HG03103 (cell line): ENCODE measurements at regions not wholly inside any gene's neighbourhood (a gene's known extent, or its start where the extent isn't known, plus 50 kb on each side); places are given as distances from the start of the nearest gene placed in this dataset.

Source experiments
- ATAC-seq: cut with Tn5 transposase; IDR thresholded peaks from one replicate; pipeline ENCODE4 v1.9.1; 2021; ENCODE audit warnings: low read depth; ENCODE audit not compliant: unreplicated experiment

- no peak for ATAC-seq
Observed at GRCh38 chr5:121288781-121289180, 562.9 kb upstream of the FTMT start.

DNA sequence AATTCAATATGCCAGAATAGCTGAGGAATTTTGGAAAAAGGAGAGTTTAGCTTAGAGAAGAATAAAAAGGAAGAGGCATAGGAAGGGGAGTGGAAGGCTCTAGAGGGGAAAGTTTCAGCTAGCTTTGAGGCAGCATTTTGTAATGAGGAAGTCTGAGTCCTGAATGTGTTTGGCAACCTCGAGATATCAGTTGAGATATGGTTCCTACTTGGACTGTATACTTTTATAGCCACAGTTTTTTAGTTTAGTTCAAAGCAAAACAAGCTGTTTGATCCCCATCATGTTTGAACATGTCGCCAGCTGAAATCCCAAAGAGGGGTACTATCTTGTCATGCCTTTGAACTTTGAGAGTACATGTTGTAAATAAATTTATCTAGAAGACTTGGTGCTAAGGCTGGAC lies 559.0 kb upstream of the FTMT start:
- no peak for ATAC-seq

GRCh38 chr5:121296356-121296755 lies 555.3 kb upstream of the FTMT start:
- no peak for ATAC-seq

DNA sequence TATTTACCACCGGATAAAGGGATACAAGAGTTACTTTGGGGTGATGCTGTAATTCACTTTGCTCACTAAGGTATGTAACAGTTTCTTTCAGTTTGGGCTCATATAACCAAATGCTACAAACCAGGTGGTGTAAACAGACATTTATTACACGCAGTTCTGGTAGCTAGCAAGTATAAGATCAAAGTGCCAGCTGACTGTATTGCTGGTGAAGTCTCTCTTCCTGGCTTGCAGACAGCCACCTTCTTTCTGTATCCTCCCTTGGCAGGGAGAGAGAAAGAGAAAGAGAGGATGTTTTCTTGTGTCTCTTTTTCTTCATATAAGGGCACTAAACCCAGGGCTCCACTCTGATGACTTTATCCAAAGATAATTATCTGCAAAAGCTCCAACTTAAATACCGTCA lies 552.5 kb upstream of the FTMT start:
- no peak for ATAC-seq

DNA sequence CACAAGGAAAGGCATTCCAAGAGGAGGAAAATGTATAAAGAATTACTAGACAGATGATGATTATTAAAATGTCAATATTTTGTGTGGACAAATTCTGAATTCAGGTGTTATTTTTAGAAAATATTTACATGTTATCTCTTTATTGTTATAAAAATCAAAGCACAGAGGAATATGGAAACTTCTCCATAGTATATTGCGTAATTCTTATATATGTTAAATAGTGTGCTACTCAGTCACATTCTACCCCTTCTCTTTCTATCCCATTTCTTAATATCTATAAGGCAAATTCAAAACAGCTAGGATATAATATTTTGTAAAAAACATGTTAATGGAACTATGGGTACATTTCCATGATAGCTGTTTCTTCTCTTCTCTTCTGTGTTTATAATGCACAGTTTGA lies 546.8 kb upstream of the FTMT start:
- no peak for ATAC-seq

- no peak for ATAC-seq
Observed at GRCh38 chr5:121313886-121314285, 537.8 kb upstream of the FTMT start.

GRCh38 chr5:121315786-121316185 lies 535.9 kb upstream of the FTMT start:
- ATAC-seq, result no peak

- no peak for ATAC-seq
Observed at GRCh38 chr5:121319292-121319691, 532.4 kb upstream of the FTMT start.

GRCh38 chr5:121325930-121326329 lies 525.8 kb upstream of the FTMT start:
- ATAC-seq, result no peak

GRCh38 chr5:121350181-121350930 lies 501.3 kb upstream of the FTMT start:
- no peak for ATAC-seq

DNA sequence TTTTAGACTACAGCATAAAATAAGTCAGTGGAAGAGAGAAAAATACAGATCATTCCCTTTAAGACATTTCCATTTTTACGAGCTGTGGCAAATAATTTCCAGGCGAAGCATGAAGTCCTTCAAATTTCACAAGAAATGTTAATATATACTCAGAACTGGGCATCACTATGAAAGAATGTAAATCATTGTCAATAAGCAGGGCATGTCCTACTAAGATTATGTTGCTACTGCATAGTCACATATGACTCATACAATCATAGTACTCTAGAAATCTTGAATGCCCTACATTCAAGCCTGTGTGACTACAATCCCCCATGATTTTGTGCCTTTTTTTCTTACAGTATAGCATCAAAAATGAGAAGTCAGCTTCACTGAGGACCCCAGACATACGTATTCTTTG lies 485.2 kb upstream of the FTMT start:
- ATAC-seq, result no peak

GRCh38 chr5:121373371-121373770 lies 478.3 kb upstream of the FTMT start:
- ATAC-seq, result no peak

GRCh38 chr5:121377461-121377860 lies 474.2 kb upstream of the FTMT start:
- ATAC-seq, result no peak

GRCh38 chr5:121378046-121378445 lies 473.6 kb upstream of the FTMT start:
- ATAC-seq, result no peak

DNA sequence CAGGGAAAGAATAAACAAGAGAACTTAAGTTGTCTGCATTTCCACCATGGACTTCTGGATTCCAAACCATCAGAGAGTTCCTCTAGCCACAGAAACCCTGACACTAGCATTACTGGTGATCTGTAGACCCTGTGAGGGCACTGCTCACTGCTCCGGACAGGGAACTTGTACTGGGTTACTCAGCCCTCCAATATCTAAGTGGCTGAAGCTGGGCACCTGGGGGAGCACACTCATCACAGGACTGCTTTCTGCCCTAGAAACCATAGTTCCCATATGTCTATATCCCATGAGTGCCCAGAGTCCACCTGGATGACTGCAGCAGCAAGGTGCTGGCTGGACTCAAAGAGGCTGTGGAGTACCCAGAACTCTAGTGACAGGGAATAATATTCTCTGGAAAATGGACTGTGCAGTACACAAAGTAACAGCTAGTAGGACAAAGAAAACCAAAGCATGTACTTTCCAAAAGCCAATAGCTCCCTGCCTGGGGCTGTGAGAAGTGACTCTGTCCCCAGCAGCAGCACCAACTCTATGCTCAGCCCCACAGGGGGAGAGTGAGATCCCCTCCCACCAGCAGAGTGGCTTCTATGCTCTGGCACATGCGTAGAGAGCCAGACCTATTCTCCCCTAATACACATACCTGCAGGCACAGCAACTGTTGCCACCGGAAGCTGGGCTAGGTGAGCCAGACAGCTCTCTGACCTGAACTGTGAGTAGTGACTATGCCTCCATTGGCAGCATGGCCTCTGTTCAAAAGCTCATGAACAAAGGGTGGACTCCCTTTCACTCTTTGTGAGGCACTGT lies 472.9 kb upstream of the FTMT start:
- no peak for ATAC-seq

- no peak for ATAC-seq
Observed at GRCh38 chr5:121380066-121380465, 471.6 kb upstream of the FTMT start.

- ATAC-seq, result no peak
Observed at GRCh38 chr5:121384359-121384758, 467.3 kb upstream of the FTMT start.

- ATAC-seq, result no peak
Observed at GRCh38 chr5:121386334-121386733, 465.3 kb upstream of the FTMT start.

GRCh38 chr5:121396716-121397115 lies 455.0 kb upstream of the FTMT start:
- no peak for ATAC-seq

DNA sequence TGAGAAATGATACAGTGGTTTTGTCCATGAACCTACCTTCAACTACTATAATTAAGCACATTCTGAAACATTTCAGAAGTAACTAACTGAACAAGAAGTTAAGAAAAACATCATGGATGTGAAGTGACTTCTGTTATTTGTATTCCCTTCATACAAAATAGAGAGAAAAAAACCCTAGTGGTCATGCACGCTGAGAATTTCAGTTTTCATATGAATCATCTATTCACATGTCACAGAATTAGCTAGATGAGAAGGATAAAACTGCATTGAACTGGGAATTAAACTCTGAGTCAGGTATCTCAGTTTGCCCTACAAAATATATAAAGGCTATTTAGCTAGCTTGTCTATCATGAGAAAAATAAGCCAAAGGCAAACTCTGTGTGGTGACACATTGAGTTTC lies 451.8 kb upstream of the FTMT start:
- peak; percentile 72 for ATAC-seq

- ATAC-seq, result no peak
Observed at GRCh38 chr5:121408778-121409177, 442.9 kb upstream of the FTMT start.

DNA sequence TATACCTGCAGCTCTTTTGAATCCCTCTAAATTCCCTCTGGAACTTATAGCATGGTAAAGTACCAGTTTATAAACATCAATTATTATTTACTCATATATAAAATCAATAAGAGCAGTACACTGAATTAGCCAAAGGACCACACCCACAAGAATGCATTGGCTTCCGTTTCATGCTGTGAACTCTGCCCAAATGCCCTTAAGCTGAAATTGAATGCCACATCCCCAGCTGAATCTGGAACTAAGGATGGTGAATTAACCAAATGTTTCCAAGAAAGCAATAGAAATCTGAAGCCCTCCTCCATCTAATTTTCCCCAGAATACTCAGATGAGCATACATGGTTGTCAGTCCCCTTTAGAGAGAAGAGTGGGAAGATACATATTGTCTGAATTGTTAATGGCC lies 436.4 kb upstream of the FTMT start:
- no peak for ATAC-seq
